ENCODE measurements at regions not wholly inside any gene's neighbourhood (a gene's known extent, or its start where the extent isn't known, plus 50 kb on each side); places are given as distances from the start of the nearest gene placed in this dataset.

DNA sequence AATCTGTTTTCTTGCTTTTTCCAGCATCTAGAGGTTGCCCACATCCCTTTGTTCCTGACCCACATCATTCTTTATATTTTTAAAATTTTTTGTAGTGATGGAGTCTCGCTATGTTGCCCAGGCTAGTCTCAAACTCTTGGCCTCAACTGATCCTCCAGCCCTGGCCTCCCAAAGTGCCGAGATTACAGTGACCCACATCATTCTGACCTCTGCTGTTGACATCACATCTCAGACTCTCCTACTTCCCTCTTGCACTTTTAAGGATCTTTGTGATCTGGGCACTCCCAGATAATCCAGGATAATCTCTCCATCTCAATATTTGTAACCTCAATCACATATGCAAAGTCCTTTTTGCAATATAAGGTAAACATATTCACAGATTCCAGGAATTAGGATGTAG, 266.6 kb downstream of the MEX3B start:
- no peak for TF ChIP-seq EZH2 (IDR thresholded peaks at IDR 0.05; ENCODE audit: borderline replicate concordance, low read depth, low read length, severe bottlenecking)
- TF ChIP-seq, protein P1, sequence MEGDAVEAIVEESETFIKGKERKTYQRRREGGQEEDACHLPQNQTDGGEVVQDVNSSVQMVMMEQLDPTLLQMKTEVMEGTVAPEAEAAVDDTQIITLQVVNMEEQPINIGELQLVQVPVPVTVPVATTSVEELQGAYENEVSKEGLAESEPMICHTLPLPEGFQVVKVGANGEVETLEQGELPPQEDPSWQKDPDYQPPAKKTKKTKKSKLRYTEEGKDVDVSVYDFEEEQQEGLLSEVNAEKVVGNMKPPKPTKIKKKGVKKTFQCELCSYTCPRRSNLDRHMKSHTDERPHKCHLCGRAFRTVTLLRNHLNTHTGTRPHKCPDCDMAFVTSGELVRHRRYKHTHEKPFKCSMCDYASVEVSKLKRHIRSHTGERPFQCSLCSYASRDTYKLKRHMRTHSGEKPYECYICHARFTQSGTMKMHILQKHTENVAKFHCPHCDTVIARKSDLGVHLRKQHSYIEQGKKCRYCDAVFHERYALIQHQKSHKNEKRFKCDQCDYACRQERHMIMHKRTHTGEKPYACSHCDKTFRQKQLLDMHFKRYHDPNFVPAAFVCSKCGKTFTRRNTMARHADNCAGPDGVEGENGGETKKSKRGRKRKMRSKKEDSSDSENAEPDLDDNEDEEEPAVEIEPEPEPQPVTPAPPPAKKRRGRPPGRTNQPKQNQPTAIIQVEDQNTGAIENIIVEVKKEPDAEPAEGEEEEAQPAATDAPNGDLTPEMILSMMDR (IDR thresholded peaks at IDR 0.05; ENCODE audit: borderline replicate concordance, extremely low read depth, low read length, poor library complexity, severe bottlenecking), result no peak

Data from DND-41 (cell line).